ENCODE measurements at regions not wholly inside any gene's neighbourhood (a gene's known extent, or its start where the extent isn't known, plus 50 kb on each side); places are given as distances from the start of the nearest gene placed in this dataset.

DNA sequence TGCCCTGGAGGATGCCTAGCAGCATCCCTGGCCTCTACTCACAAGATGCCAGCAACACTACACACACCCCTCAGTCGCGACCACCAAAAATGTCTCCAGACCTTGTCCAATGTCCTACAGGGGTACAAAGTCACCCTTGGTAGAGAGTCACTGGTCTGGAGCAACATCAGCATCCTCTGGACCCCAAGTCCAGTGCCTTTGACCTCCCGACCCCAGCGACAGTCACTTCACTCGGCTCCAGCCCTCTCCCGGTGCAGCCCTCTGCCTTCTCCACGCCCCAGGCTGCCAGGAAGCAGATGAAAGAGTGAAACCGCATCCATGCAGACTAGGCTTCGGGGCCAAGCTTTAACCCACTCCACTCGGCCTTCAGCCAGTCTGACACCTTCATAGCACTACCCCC, 92.0 kb upstream of the SRSF6 start:
- no peak for DNase-seq (ENCODE audit: low read depth in 2 of 2)
- no peak overlapping the region for H3K4me3 ChIP-seq (replicated peaks in 1 of 2; ENCODE audit: low read depth in 2 of 2, low read length in 2 of 2)
- TF ChIP-seq, protein P1, sequence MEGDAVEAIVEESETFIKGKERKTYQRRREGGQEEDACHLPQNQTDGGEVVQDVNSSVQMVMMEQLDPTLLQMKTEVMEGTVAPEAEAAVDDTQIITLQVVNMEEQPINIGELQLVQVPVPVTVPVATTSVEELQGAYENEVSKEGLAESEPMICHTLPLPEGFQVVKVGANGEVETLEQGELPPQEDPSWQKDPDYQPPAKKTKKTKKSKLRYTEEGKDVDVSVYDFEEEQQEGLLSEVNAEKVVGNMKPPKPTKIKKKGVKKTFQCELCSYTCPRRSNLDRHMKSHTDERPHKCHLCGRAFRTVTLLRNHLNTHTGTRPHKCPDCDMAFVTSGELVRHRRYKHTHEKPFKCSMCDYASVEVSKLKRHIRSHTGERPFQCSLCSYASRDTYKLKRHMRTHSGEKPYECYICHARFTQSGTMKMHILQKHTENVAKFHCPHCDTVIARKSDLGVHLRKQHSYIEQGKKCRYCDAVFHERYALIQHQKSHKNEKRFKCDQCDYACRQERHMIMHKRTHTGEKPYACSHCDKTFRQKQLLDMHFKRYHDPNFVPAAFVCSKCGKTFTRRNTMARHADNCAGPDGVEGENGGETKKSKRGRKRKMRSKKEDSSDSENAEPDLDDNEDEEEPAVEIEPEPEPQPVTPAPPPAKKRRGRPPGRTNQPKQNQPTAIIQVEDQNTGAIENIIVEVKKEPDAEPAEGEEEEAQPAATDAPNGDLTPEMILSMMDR (IDR thresholded peaks at IDR 0.05; ENCODE audit: low read depth, low read length), result no peak

DNA sequence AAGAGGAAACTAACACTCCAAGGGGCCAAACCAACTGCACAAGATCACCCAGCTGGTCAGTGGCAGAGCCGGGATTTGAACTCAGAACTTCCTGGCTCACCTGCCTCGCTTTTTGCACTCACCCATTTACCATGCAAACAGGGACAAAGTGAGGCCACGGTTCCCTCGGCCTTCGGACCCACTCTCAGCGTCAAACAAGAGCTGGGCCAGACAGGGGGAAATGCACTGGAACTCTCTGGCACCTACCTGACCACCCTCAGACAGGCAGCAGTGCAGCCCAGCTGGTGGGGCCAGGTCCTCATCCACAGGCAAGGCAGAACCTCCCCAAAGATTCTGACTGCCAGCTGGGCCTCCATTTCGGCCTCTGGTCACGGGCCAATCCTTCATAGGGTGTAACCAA, 93.7 kb upstream of the SRSF6 start:
- TF ChIP-seq, protein P1 (IDR thresholded peaks at IDR 0.05; ENCODE audit: low read depth, low read length), result no peak
- no peak for DNase-seq (ENCODE audit: low read depth in 2 of 2)
- no peak overlapping the region for H3K4me3 ChIP-seq (replicated peaks in 1 of 2; ENCODE audit: low read depth in 2 of 2, low read length in 2 of 2)

DNA sequence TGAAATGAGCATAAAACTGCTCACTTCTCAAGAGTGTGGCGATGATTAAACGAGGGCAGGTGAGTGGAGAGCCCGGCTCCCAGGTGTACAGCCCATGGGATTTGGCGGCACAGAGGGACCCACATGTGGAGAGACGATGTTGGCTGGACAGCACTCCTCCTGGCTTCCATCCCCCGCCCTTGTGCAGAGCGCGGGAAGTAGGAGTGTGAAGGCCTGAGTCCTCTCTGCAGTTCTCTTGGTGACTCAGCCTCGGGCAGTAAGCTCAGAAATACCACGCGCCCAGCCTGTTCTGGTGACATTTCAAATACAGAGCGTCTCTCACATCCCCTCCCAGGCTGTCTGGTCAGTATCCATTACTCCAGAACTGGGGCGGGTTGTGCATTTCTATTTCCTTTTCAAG, 94.2 kb upstream of the SRSF6 start:
- no peak for DNase-seq (ENCODE audit: low read depth in 2 of 2)
- TF ChIP-seq, protein P1 (IDR thresholded peaks at IDR 0.05; ENCODE audit: low read depth, low read length), result no peak
- no peak overlapping the region for H3K4me3 ChIP-seq (replicated peaks in 1 of 2; ENCODE audit: low read depth in 2 of 2, low read length in 2 of 2)

- H3K4me3 ChIP-seq (replicated peaks in 1 of 2; ENCODE audit: low read depth in 2 of 2, low read length in 2 of 2), result no peak overlapping the region
- TF ChIP-seq, protein P1 (IDR thresholded peaks at IDR 0.05; ENCODE audit: low read depth, low read length), result no peak
- no peak for DNase-seq (ENCODE audit: low read depth in 2 of 2)
These were observed 96.2 kb upstream of the SRSF6 start for GRCh38 chr20:43361526-43361925.

DNA sequence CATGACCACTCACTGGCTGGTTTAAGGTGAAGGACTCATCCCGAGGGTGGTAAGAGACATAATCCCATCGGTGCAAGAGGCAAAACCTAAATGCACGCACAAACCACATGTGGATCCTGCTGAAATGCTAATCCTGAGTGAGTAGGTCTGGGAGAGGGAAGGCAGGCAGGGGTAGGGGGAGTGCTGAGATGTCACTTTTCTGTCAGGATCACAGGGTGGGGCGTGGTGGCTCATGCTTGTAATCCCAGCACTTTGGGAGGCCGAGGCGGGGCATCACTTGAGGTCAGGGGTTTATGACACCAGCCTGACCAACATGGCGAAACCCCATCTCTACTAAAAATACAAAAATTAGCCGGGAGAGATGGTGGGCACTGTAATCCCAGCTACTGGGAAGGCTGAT, 97.7 kb upstream of the SRSF6 start:
- TF ChIP-seq, protein P1 (IDR thresholded peaks at IDR 0.05; ENCODE audit: low read depth, low read length), result no peak
- H3K4me3 ChIP-seq (replicated peaks in 1 of 2; ENCODE audit: low read depth in 2 of 2, low read length in 2 of 2), result no peak overlapping the region
- DNase-seq (ENCODE audit: low read depth in 2 of 2), result no peak

- no peak overlapping the region for H3K4me3 ChIP-seq (replicated peaks in 1 of 2; ENCODE audit: low read depth in 2 of 2, low read length in 2 of 2)
- no peak for DNase-seq (ENCODE audit: low read depth in 2 of 2)
- TF ChIP-seq, protein P1 (IDR thresholded peaks at IDR 0.05; ENCODE audit: low read depth, low read length), result no peak
These were observed 98.9 kb upstream of the SRSF6 start for GRCh38 chr20:43358811-43359210.

DNA sequence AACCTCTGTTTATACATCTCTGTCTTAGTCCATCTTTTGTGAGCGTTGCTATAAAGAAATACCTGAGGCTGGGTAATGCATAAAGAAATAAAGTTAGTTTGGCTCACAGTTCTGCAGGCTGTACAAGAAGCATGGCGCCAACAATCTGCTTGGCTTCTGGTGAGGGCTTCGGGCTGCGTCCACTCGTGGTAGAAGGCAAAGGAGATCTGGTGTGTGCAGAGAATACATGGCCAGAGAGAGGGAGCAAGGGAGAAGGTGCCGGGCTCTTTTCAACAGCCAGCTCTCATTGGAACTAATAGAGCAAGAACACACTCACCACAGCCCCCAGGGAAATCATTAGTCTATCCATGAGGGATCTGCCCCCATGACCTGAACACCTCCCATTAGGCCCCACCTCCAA, 100.3 kb upstream of the SRSF6 start:
- no peak overlapping the region for H3K4me3 ChIP-seq (replicated peaks in 1 of 2; ENCODE audit: low read depth in 2 of 2, low read length in 2 of 2)
- no peak for DNase-seq (ENCODE audit: low read depth in 2 of 2)
- TF ChIP-seq, protein P1 (IDR thresholded peaks at IDR 0.05; ENCODE audit: low read depth, low read length), result no peak
